ENCODE measurements at regions not wholly inside any gene's neighbourhood (a gene's known extent, or its start where the extent isn't known, plus 50 kb on each side); places are given as distances from the start of the nearest gene placed in this dataset.
"Not testable (repeated sequence)": the region's sequence is repeated elsewhere in the genome, so short reads cannot be mapped to it uniquely, and the experiment has no call there.

GRCh38 chr2:175668804-175669203 is 333.3 kb downstream of the LNPK start:
- not testable (repeated sequence) for H3K18ac ChIP-seq (ENCODE audit: extremely low read depth, low read length)

More at GRCh38 chr2:175668804-175669203, 333.3 kb downstream of the LNPK start:
- H3K27ac ChIP-seq (ENCODE audit: low read depth, low read length); FAIRE-seq; H3K4ac ChIP-seq (replicated peaks; ENCODE audit: insufficient read length, low read depth, low read length); H2BK120ac ChIP-seq (replicated peaks; ENCODE audit: low read depth, low read length); H2AFZ ChIP-seq (ENCODE audit: low read length); H3K14ac ChIP-seq (ENCODE audit: insufficient read length); H3K9me3 ChIP-seq (ENCODE audit: insufficient read depth in 2 of 2, low read depth in 1 of 2, low read length in 1 of 2); H3K36me3 ChIP-seq (ENCODE audit: control insufficient read depth in 2 of 4, insufficient read depth in 4 of 4, low read length in 3 of 4); H4K20me1 ChIP-seq (replicated peaks in 1 of 2; ENCODE audit: control insufficient read depth in 1 of 2, insufficient read depth in 2 of 2, low read length in 2 of 2); H3K23me2 ChIP-seq (ENCODE audit: low read depth, low read length); H3K27me3 ChIP-seq (replicated peaks in 1 of 4; ENCODE audit: control insufficient read depth in 3 of 4, extremely low read depth in 1 of 4, insufficient read depth in 3 of 4, low read length in 3 of 4); H3K9ac ChIP-seq (replicated peaks in 1 of 4; ENCODE audit: extremely low read depth in 1 of 4, low read depth in 3 of 4, low read length in 3 of 4); H4K8ac ChIP-seq (ENCODE audit: extremely low read depth, insufficient read depth, low read length); H3K4me1 ChIP-seq (replicated peaks in 1 of 4; ENCODE audit: control insufficient read depth in 3 of 4, insufficient read depth in 4 of 4, low read length in 3 of 4); H3K56ac ChIP-seq (replicated peaks; ENCODE audit: insufficient read length, low read depth, low read length); H3K23ac ChIP-seq (ENCODE audit: insufficient read length); H3K4me2 ChIP-seq (ENCODE audit: insufficient read depth in 1 of 2, low read depth in 2 of 2, low read length in 2 of 2); H3K4me3 ChIP-seq (ENCODE audit: extremely low read depth in 1 of 4, insufficient read depth in 2 of 4, low read depth in 3 of 4, low read length in 4 of 4); H2AK5ac ChIP-seq (ENCODE audit: low read depth, low read length); H3K79me1 ChIP-seq (ENCODE audit: low read depth, low read length); H2BK12ac ChIP-seq (ENCODE audit: low read depth, low read length); H4K91ac ChIP-seq (replicated peaks; ENCODE audit: insufficient read length, low read length); H2BK15ac ChIP-seq (ENCODE audit: low read length); H3K79me2 ChIP-seq (ENCODE audit: control insufficient read depth in 1 of 2, insufficient read depth in 2 of 2, low read length in 2 of 2); POLR2A ChIA-PET (ENCODE audit: partially characterized antibody); H2BK20ac ChIP-seq (ENCODE audit: low read length); H2BK5ac ChIP-seq (ENCODE audit: low read depth, low read length); DNase-seq (ENCODE audit: low read depth in 1 of 2, low spot score in 2 of 2); H4K5ac ChIP-seq (ENCODE audit: insufficient read length, low read depth, low read length): not testable (repeated sequence)
- WGBS, 2 experiments (ENCODE audit: extremely low coverage in 1 of 2, insufficient coverage in 1 of 2, insufficient read length in 1 of 2, insufficient replicate concordance in 2 of 2, low coverage in 1 of 2, low lambda C conversion rate in 2 of 2, missing lambda C conversion rate in 1 of 2), result 90% methylated on average over 7 of the region's 7 CpGs; no CpG with 5 or more reads in 1 of the 2 experiments
- CTCF ChIA-PET (ENCODE audit: partially characterized antibody), result interaction anchor here (0.7 to 2.0 kb wide), 4 partner anchors 7 to 302 kb away, joined by 3 to 6 read pairs (median 4); no protein-coding TSS in a partner anchor

Data from H1 (cell line).